ENCODE measurements at regions not wholly inside any gene's neighbourhood (a gene's known extent, or its start where the extent isn't known, plus 50 kb on each side); places are given as distances from the start of the nearest gene placed in this dataset.

DNA sequence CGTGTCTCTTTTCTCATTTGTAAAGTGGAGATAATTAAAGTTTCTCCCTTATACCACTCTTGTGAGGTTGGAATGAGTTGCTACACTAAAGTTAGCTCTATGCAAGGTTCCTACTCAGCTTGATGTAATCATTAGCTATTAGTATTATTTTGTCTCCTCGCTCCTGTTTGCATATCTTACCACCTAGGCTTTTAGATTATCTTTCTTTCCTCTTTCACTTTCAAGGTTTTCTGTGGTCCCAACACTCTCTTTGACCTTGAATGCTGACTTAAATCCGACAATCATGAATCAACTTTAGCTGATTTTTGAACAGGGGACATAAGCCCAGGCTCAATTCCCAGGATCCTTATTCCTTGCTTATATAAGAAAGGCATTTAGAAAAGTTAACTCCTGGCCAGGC is 769.7 kb upstream of the GRM7 start:
- TF ChIP-seq, protein P1, sequence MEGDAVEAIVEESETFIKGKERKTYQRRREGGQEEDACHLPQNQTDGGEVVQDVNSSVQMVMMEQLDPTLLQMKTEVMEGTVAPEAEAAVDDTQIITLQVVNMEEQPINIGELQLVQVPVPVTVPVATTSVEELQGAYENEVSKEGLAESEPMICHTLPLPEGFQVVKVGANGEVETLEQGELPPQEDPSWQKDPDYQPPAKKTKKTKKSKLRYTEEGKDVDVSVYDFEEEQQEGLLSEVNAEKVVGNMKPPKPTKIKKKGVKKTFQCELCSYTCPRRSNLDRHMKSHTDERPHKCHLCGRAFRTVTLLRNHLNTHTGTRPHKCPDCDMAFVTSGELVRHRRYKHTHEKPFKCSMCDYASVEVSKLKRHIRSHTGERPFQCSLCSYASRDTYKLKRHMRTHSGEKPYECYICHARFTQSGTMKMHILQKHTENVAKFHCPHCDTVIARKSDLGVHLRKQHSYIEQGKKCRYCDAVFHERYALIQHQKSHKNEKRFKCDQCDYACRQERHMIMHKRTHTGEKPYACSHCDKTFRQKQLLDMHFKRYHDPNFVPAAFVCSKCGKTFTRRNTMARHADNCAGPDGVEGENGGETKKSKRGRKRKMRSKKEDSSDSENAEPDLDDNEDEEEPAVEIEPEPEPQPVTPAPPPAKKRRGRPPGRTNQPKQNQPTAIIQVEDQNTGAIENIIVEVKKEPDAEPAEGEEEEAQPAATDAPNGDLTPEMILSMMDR (IDR thresholded peaks at IDR 0.05): no peak
- no peak for TF ChIP-seq POLR2A (IDR thresholded peaks at IDR 0.05)
